Endothelial cell of umbilical vein (primary cell): ENCODE measurements at regions not wholly inside any gene's neighbourhood (a gene's known extent, or its start where the extent isn't known, plus 50 kb on each side); places are given as distances from the start of the nearest gene placed in this dataset.
A peak's percentile ranks its signal among the peaks of the same experiment; 100 is the strongest.

Source experiments
- BruUV-seq: library from RNA; stranded (reverse); fragments of 400-500 nt; replicated peaks from 2 replicates; lab custom pipeline; 2021; lab: Mats Ljungman, UMichigan
- CTCF ChIA-PET: fragments of 300-600, 350-600 bp; sonication (Branson Sonifier 250); formaldehyde crosslinking; loops from one replicate; lab custom pipeline; 2021; ENCODE audit warnings: antibody characterized with exemption, inconsistent platforms; lab: Charles Lee
- POLR2A ChIA-PET: fragments of 300-600, 350-600 bp; sonication (Branson Sonifier 250); formaldehyde crosslinking; loops from one replicate; lab custom pipeline; 2021; ENCODE audit warnings: antibody characterized with exemption, inconsistent platforms; lab: Charles Lee
- DNase-seq: peaks from one replicate; pipeline ENCODE4 v3.0.0-alpha.2; 2011; ENCODE audit warnings: low read depth, low spot score
- FAIRE-seq: peaks from 2 replicates; lab custom pipeline; 2011; peaks lifted over from hg19 to GRCh38; lab: Jason Lieb, UNC
- H2AFZ ChIP-seq: 2 replicates; pipeline ENCODE4 v1.6.0; 2012; ENCODE audit warnings: low read depth, low read length, control low read depth, inconsistent platforms
- H3K27ac ChIP-seq: 2 replicates; pipeline ENCODE4 v1.5.1; 2011; ENCODE audit warnings: low read depth, mild to moderate bottlenecking, control low read depth, low read length, moderate library complexity; ENCODE audit not compliant: insufficient read depth
- H3K27me3 ChIP-seq, 2 experiments: 2 replicates each; pipeline versions ENCODE4 v1.6.0 to v1.6.1; 2011; ENCODE audit warnings: low read length in 2 of 2, mixed read lengths in 1 of 2; ENCODE audit not compliant: control insufficient read depth in 2 of 2, insufficient read depth in 2 of 2
- H3K36me3 ChIP-seq, 2 experiments: 2 replicates in 1 of 2; 3 replicates in 1 of 2; pipeline ENCODE4 v1.5.1; 2011; ENCODE audit warnings: low read length in 2 of 2, mild to moderate bottlenecking in 1 of 2, moderate library complexity in 1 of 2; ENCODE audit not compliant: control insufficient read depth in 2 of 2, insufficient read depth in 2 of 2; ENCODE audit errors: extremely low read depth in 1 of 2
- H3K4me1 ChIP-seq: 3 replicates; pipeline ENCODE4 v1.5.1; 2011; ENCODE audit warnings: mild to moderate bottlenecking, low read length; ENCODE audit not compliant: control insufficient read depth, insufficient read depth; ENCODE audit errors: extremely low read depth
- H3K4me2 ChIP-seq: 2 replicates; pipeline ENCODE4 v1.6.1; 2011; ENCODE audit warnings: low read length, control low read depth, mixed read lengths; ENCODE audit not compliant: insufficient read depth
- H3K4me3 ChIP-seq, 3 experiments: fragments of 200-600 bp in 1 of 3; sonication (generic), shearing (Covaris generic) in 1 of 3; replicated peaks in 1 of 3; 2 replicates each; pipeline ENCODE4 v1.5.1; 2011 to 2016; ENCODE audit warnings: control low read depth in 3 of 3, low read length in 3 of 3, mild to moderate bottlenecking in 2 of 3, inconsistent platforms in 1 of 3, low read depth in 1 of 3, moderate library complexity in 1 of 3; ENCODE audit not compliant: insufficient read depth in 1 of 3
- H3K79me2 ChIP-seq: 2 replicates; pipeline ENCODE4 v1.6.0; 2012; ENCODE audit warnings: low read length, inconsistent platforms; ENCODE audit not compliant: control insufficient read depth, insufficient read depth
- H3K9ac ChIP-seq: replicated peaks from 2 replicates; pipeline ENCODE3; 2011; ENCODE audit warnings: low read length, control low read depth; ENCODE audit not compliant: insufficient read depth; ENCODE audit errors: extremely low read depth
- H3K9me1 ChIP-seq: replicated peaks from 3 replicates; pipeline ENCODE4 v1.6.0; 2011; ENCODE audit warnings: mild to moderate bottlenecking, low read length; ENCODE audit not compliant: control insufficient read depth, insufficient read depth; ENCODE audit errors: extremely low read depth
- H3K9me3 ChIP-seq: replicated peaks from 2 replicates; pipeline ENCODE4 v1.5.1; 2012; ENCODE audit warnings: low read length, inconsistent platforms; ENCODE audit not compliant: control insufficient read depth, insufficient read depth
- H4K20me1 ChIP-seq: replicated peaks from 2 replicates; pipeline ENCODE3; 2011; ENCODE audit warnings: mild to moderate bottlenecking, low read length; ENCODE audit not compliant: control insufficient read depth, insufficient read depth; ENCODE audit errors: extremely low read depth
- EZH2 ChIP-seq: IDR thresholded peaks from 2 replicates; pipeline ENCODE4 v1.6.1; 2012; ENCODE audit warnings: borderline replicate concordance, low read depth, mild to moderate bottlenecking, moderate library complexity, low read length, inconsistent platforms; ENCODE audit not compliant: severe bottlenecking
- FOS ChIP-seq: IDR thresholded peaks from 2 replicates; pipeline ENCODE4 v1.6.1; 2011; ENCODE audit warnings: mild to moderate bottlenecking, low read length, moderate library complexity, borderline replicate concordance; ENCODE audit not compliant: insufficient read depth
- GATA2 ChIP-seq: IDR thresholded peaks from 2 replicates; pipeline ENCODE4 v1.7.0; 2011; ENCODE audit warnings: low read depth, mild to moderate bottlenecking, moderate library complexity, mixed read lengths, low read length; ENCODE audit not compliant: insufficient read length, insufficient read depth
- JUN ChIP-seq: IDR thresholded peaks from 2 replicates; pipeline ENCODE4 v1.6.1; 2011; ENCODE audit warnings: borderline replicate concordance, low read depth; ENCODE audit not compliant: insufficient read length, insufficient read depth
- MYC ChIP-seq: IDR thresholded peaks from one replicate; pipeline ENCODE4 v1.6.1; 2011; ENCODE audit warnings: mild to moderate bottlenecking, low read depth, low read length
- POLR2A ChIP-seq: IDR thresholded peaks from 2 replicates; pipeline ENCODE4 v1.6.1; 2012; ENCODE audit warnings: low read depth, mild to moderate bottlenecking, control low read depth, low read length
- POLR2AphosphoS5 ChIP-seq: IDR thresholded peaks from 2 replicates; pipeline ENCODE4 v1.6.1; 2012; ENCODE audit warnings: low read depth, mild to moderate bottlenecking, control low read depth, low read length, moderate library complexity; ENCODE audit not compliant: insufficient read depth
- dilution Hi-C: fragments of 300-500 bp; cut with MboI; formaldehyde crosslinking; loops from one replicate; pipeline ENCODE4 v1.15.0; 2019; ENCODE audit warnings: low sequenced_read_pairs; ENCODE audit not compliant: extremely low pct_ligation_motif_present
- intact Hi-C: fragments of 100-400 bp; cut with micrococcal nuclease; formaldehyde crosslinking; loops from one replicate; pipeline ENCODE4 v1.10.0; 2022
- TF ChIP-seq, protein P1 (sequence below), 2 donors: IDR thresholded peaks; 1 replicate in 1 of 2; 2 replicates in 1 of 2; pipeline ENCODE4 v1.5.1; 2011; ENCODE audit warnings: low read length in 2 of 2, mild to moderate bottlenecking in 2 of 2, moderate library complexity in 2 of 2, control low read depth in 1 of 2, inconsistent platforms in 1 of 2, low read depth in 1 of 2; ENCODE audit not compliant: insufficient read depth in 1 of 2; ENCODE audit errors: extremely low read depth in 1 of 2
- TF ChIP-seq, protein P2 (sequence below): IDR thresholded peaks from 2 replicates; pipeline ENCODE4 v1.6.1; 2011; ENCODE audit not compliant: insufficient read depth, insufficient read length

DNA sequence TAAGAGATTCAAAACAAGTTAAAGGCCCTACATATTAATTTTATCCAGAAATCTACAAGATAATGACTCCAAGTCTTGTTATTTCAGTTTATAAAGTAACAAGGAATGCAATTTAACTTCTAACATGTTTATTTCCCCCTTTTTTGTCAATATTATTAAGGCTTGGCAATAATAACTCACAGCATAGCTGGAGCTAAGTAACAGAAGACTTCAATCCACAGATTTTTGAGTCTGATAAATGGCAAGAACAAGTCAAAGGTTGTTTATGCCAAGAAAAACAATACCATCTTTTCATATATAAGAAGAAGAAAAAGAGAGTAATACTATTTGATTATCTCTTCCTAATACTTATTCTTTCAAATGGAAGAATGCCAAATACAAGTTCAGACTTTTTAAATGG, 631.0 kb upstream of the CCDC54 start:
- ChIA-PET POLR2A (interaction anchor here (2.1 kb wide), 1 partner anchor 17 kb away, joined by 14 read pairs; no protein-coding TSS in a partner anchor), CTCF (interaction anchor here (1.0 to 3.1 kb wide), 8 partner anchors 15 to 318 kb away, joined by 3 to 16 read pairs (median 5); no protein-coding TSS in a partner anchor)
- TF ChIP-seq GATA2 (peak; percentile 32), POLR2AphosphoS5 (no peak)
- TF ChIP-seq, protein P1, sequence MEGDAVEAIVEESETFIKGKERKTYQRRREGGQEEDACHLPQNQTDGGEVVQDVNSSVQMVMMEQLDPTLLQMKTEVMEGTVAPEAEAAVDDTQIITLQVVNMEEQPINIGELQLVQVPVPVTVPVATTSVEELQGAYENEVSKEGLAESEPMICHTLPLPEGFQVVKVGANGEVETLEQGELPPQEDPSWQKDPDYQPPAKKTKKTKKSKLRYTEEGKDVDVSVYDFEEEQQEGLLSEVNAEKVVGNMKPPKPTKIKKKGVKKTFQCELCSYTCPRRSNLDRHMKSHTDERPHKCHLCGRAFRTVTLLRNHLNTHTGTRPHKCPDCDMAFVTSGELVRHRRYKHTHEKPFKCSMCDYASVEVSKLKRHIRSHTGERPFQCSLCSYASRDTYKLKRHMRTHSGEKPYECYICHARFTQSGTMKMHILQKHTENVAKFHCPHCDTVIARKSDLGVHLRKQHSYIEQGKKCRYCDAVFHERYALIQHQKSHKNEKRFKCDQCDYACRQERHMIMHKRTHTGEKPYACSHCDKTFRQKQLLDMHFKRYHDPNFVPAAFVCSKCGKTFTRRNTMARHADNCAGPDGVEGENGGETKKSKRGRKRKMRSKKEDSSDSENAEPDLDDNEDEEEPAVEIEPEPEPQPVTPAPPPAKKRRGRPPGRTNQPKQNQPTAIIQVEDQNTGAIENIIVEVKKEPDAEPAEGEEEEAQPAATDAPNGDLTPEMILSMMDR (IDR thresholded peaks at IDR 0.05; ENCODE audit: extremely low read depth in 1 of 2, insufficient read depth in 1 of 2, low read depth in 1 of 2, low read length in 2 of 2): no peak
- H3K27me3 ChIP-seq: no peaks in the 10 kb centered on the region
- H3K79me2 ChIP-seq: no peaks in the 10 kb centered on the region
- H3K4me1 ChIP-seq: peaks cover 36% of the 10 kb centered on the region
- FAIRE-seq (no peak), DNase-seq (peak; percentile 66)
- H3K27ac ChIP-seq: peak overlapping the region; percentile 92
- intact Hi-C loops: no loop called here
- no peaks in the 10 kb centered on the region for H4K20me1 ChIP-seq
- no peak overlapping the region for H2AFZ ChIP-seq
- peak overlapping the region in 1 of 3 experiments; percentile 52 for H3K4me3 ChIP-seq
- BruUV-seq: no TSS peak
- peak overlapping the region; percentile 85 for H3K4me2 ChIP-seq
- H3K9me3 ChIP-seq: no peaks in the 10 kb centered on the region
- H3K9ac ChIP-seq: peak overlapping the region; percentile 77
- no peaks in the 10 kb centered on the region for H3K36me3 ChIP-seq
- dilution Hi-C loops: no loop called here
- H3K9me1 ChIP-seq: no peaks in the 10 kb centered on the region

DNA sequence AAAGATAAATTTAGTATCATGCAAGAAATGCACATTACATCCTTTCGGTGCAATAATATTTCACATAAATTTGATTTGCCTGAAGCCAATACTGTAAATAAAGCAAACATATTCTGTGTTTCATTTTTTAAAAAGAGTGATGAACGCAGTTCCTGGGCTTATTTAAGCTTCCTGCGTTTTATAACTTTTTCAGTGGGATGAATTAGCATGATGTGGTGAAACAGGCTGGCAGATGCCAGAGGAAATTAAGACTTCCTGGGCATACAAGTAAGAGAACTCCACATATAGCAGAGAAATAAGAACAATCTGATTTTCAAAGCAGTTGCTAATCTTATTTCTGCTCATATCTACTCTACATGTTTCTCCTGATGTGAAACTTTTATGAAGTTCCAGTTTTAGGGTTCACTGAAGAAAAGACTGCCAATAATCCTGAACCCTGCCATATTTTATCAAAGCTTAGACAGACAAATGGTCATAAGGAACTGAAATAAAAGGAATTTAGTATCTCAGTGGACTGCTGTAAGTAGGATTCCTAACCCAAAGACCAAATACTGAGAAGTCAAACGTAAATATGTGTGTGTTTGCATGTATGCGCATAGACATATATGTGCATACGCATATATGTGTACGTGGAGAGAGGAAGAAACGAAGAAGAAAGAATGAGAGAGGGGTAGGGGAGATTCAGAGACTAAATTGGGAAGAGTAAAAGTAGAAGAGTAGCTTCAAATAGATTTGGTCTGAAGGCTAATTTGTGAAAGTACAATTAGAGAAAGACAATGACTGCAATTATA, 628.6 kb upstream of the CCDC54 start:
- BruUV-seq: no TSS peak
- dilution Hi-C loops: no loop called here
- H3K36me3 ChIP-seq: no peaks in the 10 kb centered on the region
- TF ChIP-seq, protein P2, sequence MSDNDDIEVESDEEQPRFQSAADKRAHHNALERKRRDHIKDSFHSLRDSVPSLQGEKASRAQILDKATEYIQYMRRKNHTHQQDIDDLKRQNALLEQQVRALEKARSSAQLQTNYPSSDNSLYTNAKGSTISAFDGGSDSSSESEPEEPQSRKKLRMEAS: no peak
- TF ChIP-seq, protein P1 (IDR thresholded peaks at IDR 0.05; ENCODE audit: extremely low read depth in 1 of 2, insufficient read depth in 1 of 2, low read depth in 1 of 2, low read length in 2 of 2): no peak
- TF ChIP-seq JUN: no peak
- TF ChIP-seq EZH2: no peak
- no peak for TF ChIP-seq FOS
- no peak for TF ChIP-seq MYC
- no peak for TF ChIP-seq POLR2A
- TF ChIP-seq GATA2: no peak
- no peak for TF ChIP-seq POLR2AphosphoS5
- no peak overlapping the region for H3K27ac ChIP-seq
- no peak overlapping the region for H3K4me3 ChIP-seq
- peaks cover 36% of the 10 kb centered on the region for H3K4me1 ChIP-seq
- FAIRE-seq (no peak), DNase-seq (no peak)
- H3K79me2 ChIP-seq: no peaks in the 10 kb centered on the region
- H2AFZ ChIP-seq: no peak overlapping the region
- H3K9me1 ChIP-seq: no peaks in the 10 kb centered on the region
- no peak overlapping the region for H3K9ac ChIP-seq
- intact Hi-C loops: no loop called here
- CTCF ChIA-PET: no interaction called here
- no peaks in the 10 kb centered on the region for H3K27me3 ChIP-seq
- no peaks in the 10 kb centered on the region for H4K20me1 ChIP-seq
- POLR2A ChIA-PET: no interaction called here
- no peaks in the 10 kb centered on the region for H3K9me3 ChIP-seq
- H3K4me2 ChIP-seq: peak overlapping the region; percentile 8
